Liver (tissue), 3 donors: ENCODE measurements at regions not wholly inside any gene's neighbourhood (a gene's known extent, or its start where the extent isn't known, plus 50 kb on each side); places are given as distances from the start of the nearest gene placed in this dataset.

Experiments used
- JUND ChIP-seq, 2 donors: IDR thresholded peaks; 2 replicates each; pipeline ENCODE4 v1.6.1; 2016; ENCODE audit warnings: antibody characterized with exemption in 2 of 2
- TF ChIP-seq, protein P1 (sequence below): fragments of 150-350 bp; IDR thresholded peaks from 2 replicates; pipeline ENCODE4 v1.5.1; 2017; ENCODE audit warnings: improper control_type of control experiment, low read depth, low read length; ENCODE audit not compliant: missing input control
- donor health status: healthy.
- donor health status: healthy.

GRCh38 chr1:55814967-55815366 lies 599.8 kb upstream of the USP24 start:
- TF ChIP-seq, protein P1, sequence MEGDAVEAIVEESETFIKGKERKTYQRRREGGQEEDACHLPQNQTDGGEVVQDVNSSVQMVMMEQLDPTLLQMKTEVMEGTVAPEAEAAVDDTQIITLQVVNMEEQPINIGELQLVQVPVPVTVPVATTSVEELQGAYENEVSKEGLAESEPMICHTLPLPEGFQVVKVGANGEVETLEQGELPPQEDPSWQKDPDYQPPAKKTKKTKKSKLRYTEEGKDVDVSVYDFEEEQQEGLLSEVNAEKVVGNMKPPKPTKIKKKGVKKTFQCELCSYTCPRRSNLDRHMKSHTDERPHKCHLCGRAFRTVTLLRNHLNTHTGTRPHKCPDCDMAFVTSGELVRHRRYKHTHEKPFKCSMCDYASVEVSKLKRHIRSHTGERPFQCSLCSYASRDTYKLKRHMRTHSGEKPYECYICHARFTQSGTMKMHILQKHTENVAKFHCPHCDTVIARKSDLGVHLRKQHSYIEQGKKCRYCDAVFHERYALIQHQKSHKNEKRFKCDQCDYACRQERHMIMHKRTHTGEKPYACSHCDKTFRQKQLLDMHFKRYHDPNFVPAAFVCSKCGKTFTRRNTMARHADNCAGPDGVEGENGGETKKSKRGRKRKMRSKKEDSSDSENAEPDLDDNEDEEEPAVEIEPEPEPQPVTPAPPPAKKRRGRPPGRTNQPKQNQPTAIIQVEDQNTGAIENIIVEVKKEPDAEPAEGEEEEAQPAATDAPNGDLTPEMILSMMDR = no peak
- TF ChIP-seq JUND (IDR thresholded peaks at IDR 0.05) = no peak
